ENCODE measurements at regions not wholly inside any gene's neighbourhood (a gene's known extent, or its start where the extent isn't known, plus 50 kb on each side); places are given as distances from the start of the nearest gene placed in this dataset.
"Not testable (repeated sequence)": the region's sequence is repeated elsewhere in the genome, so short reads cannot be mapped to it uniquely, and the experiment has no call there.

GRCh38 chr5:37962389-37962788, 122.5 kb upstream of the GDNF start:
- DNase-seq (ENCODE audit: low spot score) = no peak

GRCh38 chr5:37957218-37957617, 117.4 kb upstream of the GDNF start:
- DNase-seq (ENCODE audit: low spot score) = no peak

- no peak for DNase-seq (ENCODE audit: low spot score)
These were observed 115.9 kb upstream of the GDNF start for GRCh38 chr5:37955748-37956147.

- DNase-seq (ENCODE audit: low spot score) = no peak
These were observed 114.7 kb upstream of the GDNF start for GRCh38 chr5:37954561-37954960.

GRCh38 chr5:37951946-37952721, 112.3 kb upstream of the GDNF start:
- DNase-seq (ENCODE audit: low spot score) = no peak

- DNase-seq (ENCODE audit: low spot score) = no peak
These were observed 110.6 kb upstream of the GDNF start for GRCh38 chr5:37950436-37950835.

- DNase-seq (ENCODE audit: low spot score) = no peak
These were observed 105.6 kb upstream of the GDNF start for GRCh38 chr5:37945446-37945845.

- not testable (repeated sequence) for DNase-seq (ENCODE audit: low spot score)
These were observed 103.3 kb upstream of the GDNF start for GRCh38 chr5:37943136-37943535.

- no peak for DNase-seq (ENCODE audit: low spot score)
These were observed 101.2 kb upstream of the GDNF start for GRCh38 chr5:37940931-37941623.

GRCh38 chr5:37938861-37939260, 99.0 kb upstream of the GDNF start:
- no peak for DNase-seq (ENCODE audit: low spot score)

- no peak for DNase-seq (ENCODE audit: low spot score)
These were observed 98.4 kb upstream of the GDNF start for GRCh38 chr5:37938076-37938852.

GRCh38 chr5:37936091-37936490, 96.2 kb upstream of the GDNF start:
- DNase-seq (ENCODE audit: low spot score) = no peak

GRCh38 chr5:37933576-37933975, 93.7 kb upstream of the GDNF start:
- DNase-seq (ENCODE audit: low spot score) = no peak

GRCh38 chr5:37932450-37932849, 92.6 kb upstream of the GDNF start:
- DNase-seq (ENCODE audit: low spot score) = no peak

- no peak for DNase-seq (ENCODE audit: low spot score)
These were observed 91.7 kb upstream of the GDNF start for GRCh38 chr5:37931541-37931940.

- no peak for DNase-seq (ENCODE audit: low spot score)
These were observed 90.5 kb upstream of the GDNF start for GRCh38 chr5:37930350-37930749.

- no peak for DNase-seq (ENCODE audit: low spot score)
These were observed 90.0 kb upstream of the GDNF start for GRCh38 chr5:37929791-37930190.

- not testable (repeated sequence) for DNase-seq (ENCODE audit: low spot score)
These were observed 87.9 kb upstream of the GDNF start for GRCh38 chr5:37927753-37928152.

- DNase-seq (ENCODE audit: low spot score) = no peak
These were observed 86.9 kb upstream of the GDNF start for GRCh38 chr5:37926732-37927131.

- no peak for DNase-seq (ENCODE audit: low spot score)
These were observed 81.6 kb upstream of the GDNF start for GRCh38 chr5:37921452-37921851.

- no peak for DNase-seq (ENCODE audit: low spot score)
These were observed 78.6 kb upstream of the GDNF start for GRCh38 chr5:37918424-37918823.

GRCh38 chr5:37916525-37916924, 76.7 kb upstream of the GDNF start:
- no peak for DNase-seq (ENCODE audit: low spot score)

All from CD4-positive, alpha-beta T cell treated with Interleukin-2 at 100 ng/mL for 4 hours (primary cell).